ENCODE measurements at regions not wholly inside any gene's neighbourhood (a gene's known extent, or its start where the extent isn't known, plus 50 kb on each side); places are given as distances from the start of the nearest gene placed in this dataset.

DNA sequence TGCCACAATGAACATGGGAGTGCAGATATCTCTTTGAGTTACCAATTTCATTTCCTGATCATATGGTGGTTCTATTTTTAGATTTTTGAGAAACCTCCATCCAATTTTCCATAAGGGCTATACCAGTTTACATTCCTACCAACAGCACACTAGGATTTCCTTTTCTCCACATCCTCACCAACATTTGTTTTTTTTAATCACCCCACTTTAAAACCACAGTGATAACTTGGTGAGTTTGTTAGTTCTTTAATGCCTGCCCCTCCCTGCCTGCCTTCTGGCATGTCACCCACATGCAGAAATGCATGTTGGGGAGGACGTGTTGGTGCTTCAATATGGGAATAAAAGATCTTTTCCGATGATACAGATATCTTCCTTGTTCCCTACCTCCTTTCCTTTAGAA is 167.9 kb downstream of the CAND1 start:
- TF ChIP-seq POLR2A (IDR thresholded peaks at IDR 0.05), result no peak
- TF ChIP-seq POLR2AphosphoS5 (IDR thresholded peaks at IDR 0.05; ENCODE audit: insufficient read depth in 1 of 2, low read depth in 1 of 2), result no peak
